Endothelial cell of umbilical vein (primary cell): ENCODE measurements at regions not wholly inside any gene's neighbourhood (a gene's known extent, or its start where the extent isn't known, plus 50 kb on each side); places are given as distances from the start of the nearest gene placed in this dataset.

Experiments used
- BruUV-seq: library from RNA; stranded (reverse); fragments of 400-500 nt; replicated peaks from 2 replicates; lab custom pipeline; 2021; lab: Mats Ljungman, UMichigan
- CTCF ChIA-PET: fragments of 300-600, 350-600 bp; sonication (Branson Sonifier 250); formaldehyde crosslinking; loops from one replicate; lab custom pipeline; 2021; ENCODE audit warnings: antibody characterized with exemption, inconsistent platforms; lab: Charles Lee
- POLR2A ChIA-PET: fragments of 300-600, 350-600 bp; sonication (Branson Sonifier 250); formaldehyde crosslinking; loops from one replicate; lab custom pipeline; 2021; ENCODE audit warnings: antibody characterized with exemption, inconsistent platforms; lab: Charles Lee
- DNase-seq: peaks from one replicate; pipeline ENCODE4 v3.0.0-alpha.2; 2011; ENCODE audit warnings: low read depth, low spot score
- FAIRE-seq: peaks from 2 replicates; lab custom pipeline; 2011; peaks lifted over from hg19 to GRCh38; lab: Jason Lieb, UNC
- H2AFZ ChIP-seq: 2 replicates; pipeline ENCODE4 v1.6.0; 2012; ENCODE audit warnings: low read depth, low read length, control low read depth, inconsistent platforms
- H3K27ac ChIP-seq: 2 replicates; pipeline ENCODE4 v1.5.1; 2011; ENCODE audit warnings: low read depth, mild to moderate bottlenecking, control low read depth, low read length, moderate library complexity; ENCODE audit not compliant: insufficient read depth
- H3K27me3 ChIP-seq, 2 experiments: 2 replicates each; pipeline versions ENCODE4 v1.6.0 to v1.6.1; 2011; ENCODE audit warnings: low read length in 2 of 2, mixed read lengths in 1 of 2; ENCODE audit not compliant: control insufficient read depth in 2 of 2, insufficient read depth in 2 of 2
- H3K36me3 ChIP-seq, 2 experiments: 2 replicates in 1 of 2; 3 replicates in 1 of 2; pipeline ENCODE4 v1.5.1; 2011; ENCODE audit warnings: low read length in 2 of 2, mild to moderate bottlenecking in 1 of 2, moderate library complexity in 1 of 2; ENCODE audit not compliant: control insufficient read depth in 2 of 2, insufficient read depth in 2 of 2; ENCODE audit errors: extremely low read depth in 1 of 2
- H3K4me1 ChIP-seq: 3 replicates; pipeline ENCODE4 v1.5.1; 2011; ENCODE audit warnings: mild to moderate bottlenecking, low read length; ENCODE audit not compliant: control insufficient read depth, insufficient read depth; ENCODE audit errors: extremely low read depth
- H3K4me2 ChIP-seq: 2 replicates; pipeline ENCODE4 v1.6.1; 2011; ENCODE audit warnings: low read length, control low read depth, mixed read lengths; ENCODE audit not compliant: insufficient read depth
- H3K4me3 ChIP-seq, 3 experiments: fragments of 200-600 bp in 1 of 3; sonication (generic), shearing (Covaris generic) in 1 of 3; replicated peaks in 1 of 3; 2 replicates each; pipeline ENCODE4 v1.5.1; 2011 to 2016; ENCODE audit warnings: control low read depth in 3 of 3, low read length in 3 of 3, mild to moderate bottlenecking in 2 of 3, inconsistent platforms in 1 of 3, low read depth in 1 of 3, moderate library complexity in 1 of 3; ENCODE audit not compliant: insufficient read depth in 1 of 3
- H3K79me2 ChIP-seq: 2 replicates; pipeline ENCODE4 v1.6.0; 2012; ENCODE audit warnings: low read length, inconsistent platforms; ENCODE audit not compliant: control insufficient read depth, insufficient read depth
- H3K9ac ChIP-seq: replicated peaks from 2 replicates; pipeline ENCODE3; 2011; ENCODE audit warnings: low read length, control low read depth; ENCODE audit not compliant: insufficient read depth; ENCODE audit errors: extremely low read depth
- H3K9me1 ChIP-seq: replicated peaks from 3 replicates; pipeline ENCODE4 v1.6.0; 2011; ENCODE audit warnings: mild to moderate bottlenecking, low read length; ENCODE audit not compliant: control insufficient read depth, insufficient read depth; ENCODE audit errors: extremely low read depth
- H3K9me3 ChIP-seq: replicated peaks from 2 replicates; pipeline ENCODE4 v1.5.1; 2012; ENCODE audit warnings: low read length, inconsistent platforms; ENCODE audit not compliant: control insufficient read depth, insufficient read depth
- H4K20me1 ChIP-seq: replicated peaks from 2 replicates; pipeline ENCODE3; 2011; ENCODE audit warnings: mild to moderate bottlenecking, low read length; ENCODE audit not compliant: control insufficient read depth, insufficient read depth; ENCODE audit errors: extremely low read depth
- CTCF ChIP-seq, 2 donors: IDR thresholded peaks; 1 replicate in 1 of 2; 2 replicates in 1 of 2; pipeline ENCODE4 v1.5.1; 2011; ENCODE audit warnings: low read length in 2 of 2, mild to moderate bottlenecking in 2 of 2, moderate library complexity in 2 of 2, control low read depth in 1 of 2, inconsistent platforms in 1 of 2, low read depth in 1 of 2; ENCODE audit not compliant: insufficient read depth in 1 of 2; ENCODE audit errors: extremely low read depth in 1 of 2
- EZH2 ChIP-seq: IDR thresholded peaks from 2 replicates; pipeline ENCODE4 v1.6.1; 2012; ENCODE audit warnings: borderline replicate concordance, low read depth, mild to moderate bottlenecking, moderate library complexity, low read length, inconsistent platforms; ENCODE audit not compliant: severe bottlenecking
- FOS ChIP-seq: IDR thresholded peaks from 2 replicates; pipeline ENCODE4 v1.6.1; 2011; ENCODE audit warnings: mild to moderate bottlenecking, low read length, moderate library complexity, borderline replicate concordance; ENCODE audit not compliant: insufficient read depth
- GATA2 ChIP-seq: IDR thresholded peaks from 2 replicates; pipeline ENCODE4 v1.7.0; 2011; ENCODE audit warnings: low read depth, mild to moderate bottlenecking, moderate library complexity, mixed read lengths, low read length; ENCODE audit not compliant: insufficient read length, insufficient read depth
- JUN ChIP-seq: IDR thresholded peaks from 2 replicates; pipeline ENCODE4 v1.6.1; 2011; ENCODE audit warnings: borderline replicate concordance, low read depth; ENCODE audit not compliant: insufficient read length, insufficient read depth
- MYC ChIP-seq: IDR thresholded peaks from one replicate; pipeline ENCODE4 v1.6.1; 2011; ENCODE audit warnings: mild to moderate bottlenecking, low read depth, low read length
- POLR2A ChIP-seq: IDR thresholded peaks from 2 replicates; pipeline ENCODE4 v1.6.1; 2012; ENCODE audit warnings: low read depth, mild to moderate bottlenecking, control low read depth, low read length
- POLR2AphosphoS5 ChIP-seq: IDR thresholded peaks from 2 replicates; pipeline ENCODE4 v1.6.1; 2012; ENCODE audit warnings: low read depth, mild to moderate bottlenecking, control low read depth, low read length, moderate library complexity; ENCODE audit not compliant: insufficient read depth
- dilution Hi-C: fragments of 300-500 bp; cut with MboI; formaldehyde crosslinking; loops from one replicate; pipeline ENCODE4 v1.15.0; 2019; ENCODE audit warnings: low sequenced_read_pairs; ENCODE audit not compliant: extremely low pct_ligation_motif_present
- intact Hi-C: fragments of 100-400 bp; cut with micrococcal nuclease; formaldehyde crosslinking; loops from one replicate; pipeline ENCODE4 v1.10.0; 2022
- TF ChIP-seq, protein P1 (sequence below): IDR thresholded peaks from 2 replicates; pipeline ENCODE4 v1.6.1; 2011; ENCODE audit not compliant: insufficient read depth, insufficient read length

DNA sequence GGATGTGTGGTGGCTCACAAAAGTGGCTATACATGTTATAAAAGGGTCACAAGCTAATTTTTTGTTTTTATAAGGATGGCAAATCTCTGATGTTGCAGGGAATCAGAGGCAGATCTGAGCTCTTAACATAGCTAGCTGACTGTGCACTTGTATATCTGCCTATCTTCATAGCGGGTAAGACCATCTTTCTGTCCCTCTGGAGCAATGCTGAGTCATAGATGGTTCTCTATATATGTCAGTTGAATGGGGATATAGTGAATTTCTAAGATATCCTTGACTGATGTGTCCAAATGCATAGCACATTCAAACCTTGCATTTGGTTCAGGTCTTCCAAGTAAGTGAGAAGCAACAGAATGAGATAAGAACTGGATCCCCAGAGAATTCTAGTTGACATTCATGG lies 272.6 kb upstream of the PROX1 start:
- H4K20me1 ChIP-seq = no peaks in the 10 kb centered on the region
- ChIA-PET POLR2A (no interaction called here), CTCF (no interaction called here)

More for the DNA sequence above, 272.6 kb upstream of the PROX1 start:
- Histone ChIP-seq H3K9ac (no peak overlapping the region), H3K9me1 (no peaks in the 10 kb centered on the region), H3K9me3 (no peaks in the 10 kb centered on the region), H3K4me1 (no peaks in the 10 kb centered on the region), H3K27ac (no peak overlapping the region), H3K79me2 (no peaks in the 10 kb centered on the region), H3K4me2 (no peak overlapping the region), H3K4me3 (no peak overlapping the region), H3K36me3 (no peaks in the 10 kb centered on the region), H2AFZ (no peak overlapping the region), H3K27me3 (no peaks in the 10 kb centered on the region)
- intact Hi-C loops = no loop called here
- no TSS peak for BruUV-seq
- FAIRE-seq = no peak
- TF ChIP-seq, protein P1, sequence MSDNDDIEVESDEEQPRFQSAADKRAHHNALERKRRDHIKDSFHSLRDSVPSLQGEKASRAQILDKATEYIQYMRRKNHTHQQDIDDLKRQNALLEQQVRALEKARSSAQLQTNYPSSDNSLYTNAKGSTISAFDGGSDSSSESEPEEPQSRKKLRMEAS = no peak
- TF ChIP-seq JUN (no peak), FOS (no peak), GATA2 (no peak), POLR2AphosphoS5 (no peak), EZH2 (no peak), POLR2A (no peak), MYC (no peak), CTCF (IDR thresholded peaks at IDR 0.05; ENCODE audit: extremely low read depth in 1 of 2, insufficient read depth in 1 of 2, low read depth in 1 of 2, low read length in 2 of 2) (no peak)
- DNase-seq = no peak
- dilution Hi-C loops = no loop called here
